Omental fat pad (tissue), 3 donors: ENCODE measurements at regions not wholly inside any gene's neighbourhood (a gene's known extent, or its start where the extent isn't known, plus 50 kb on each side); places are given as distances from the start of the nearest gene placed in this dataset.
A peak's percentile ranks its signal among the peaks of the same experiment; 100 is the strongest.

Experiments
- ATAC-seq: fragments of 150-250 bp; one replicate; pipeline ENCODE4 v1.9.1; 2016; ENCODE audit warnings: mild to moderate bottlenecking, moderate library complexity; ENCODE audit not compliant: low FRiP score
- DNase-seq: peaks from one replicate; pipeline ENCODE4 v3.0.0-alpha.2; 2019; ENCODE audit warnings: low spot score
- TF ChIP-seq, protein P1 (sequence below), 3 donors: fragments of 450-650 bp; IDR thresholded peaks; one replicate each; pipeline ENCODE4 v1.5.1; 2016 to 2017; ENCODE audit warnings: antibody characterized with exemption in 3 of 3, mild to moderate bottlenecking in 3 of 3, moderate library complexity in 2 of 3

DNA sequence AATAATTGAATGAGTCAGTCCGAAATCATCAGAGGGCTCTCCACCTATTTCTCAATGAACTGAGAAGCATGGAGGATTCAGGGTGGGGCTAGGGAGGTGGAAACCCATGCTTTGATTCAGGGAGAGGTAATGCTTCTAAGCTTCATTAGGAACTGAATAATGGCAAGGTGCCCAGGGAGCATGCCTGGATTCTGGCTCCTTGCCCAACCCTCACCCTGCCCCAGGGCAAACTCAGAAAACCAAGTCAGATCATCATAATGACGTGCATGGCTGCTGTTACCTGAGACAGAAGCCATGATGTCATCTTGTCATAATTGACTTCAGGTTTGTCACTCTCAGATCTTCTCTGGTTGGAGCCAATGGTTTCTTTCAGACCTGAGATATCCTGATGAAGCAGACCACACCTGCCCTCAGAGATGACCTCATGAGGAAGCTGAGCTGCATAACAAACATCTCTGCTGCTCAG, 199.6 kb downstream of the SYK start:
- DNase-seq (no peak), ATAC-seq (peak; percentile 74)
- TF ChIP-seq, protein P1, sequence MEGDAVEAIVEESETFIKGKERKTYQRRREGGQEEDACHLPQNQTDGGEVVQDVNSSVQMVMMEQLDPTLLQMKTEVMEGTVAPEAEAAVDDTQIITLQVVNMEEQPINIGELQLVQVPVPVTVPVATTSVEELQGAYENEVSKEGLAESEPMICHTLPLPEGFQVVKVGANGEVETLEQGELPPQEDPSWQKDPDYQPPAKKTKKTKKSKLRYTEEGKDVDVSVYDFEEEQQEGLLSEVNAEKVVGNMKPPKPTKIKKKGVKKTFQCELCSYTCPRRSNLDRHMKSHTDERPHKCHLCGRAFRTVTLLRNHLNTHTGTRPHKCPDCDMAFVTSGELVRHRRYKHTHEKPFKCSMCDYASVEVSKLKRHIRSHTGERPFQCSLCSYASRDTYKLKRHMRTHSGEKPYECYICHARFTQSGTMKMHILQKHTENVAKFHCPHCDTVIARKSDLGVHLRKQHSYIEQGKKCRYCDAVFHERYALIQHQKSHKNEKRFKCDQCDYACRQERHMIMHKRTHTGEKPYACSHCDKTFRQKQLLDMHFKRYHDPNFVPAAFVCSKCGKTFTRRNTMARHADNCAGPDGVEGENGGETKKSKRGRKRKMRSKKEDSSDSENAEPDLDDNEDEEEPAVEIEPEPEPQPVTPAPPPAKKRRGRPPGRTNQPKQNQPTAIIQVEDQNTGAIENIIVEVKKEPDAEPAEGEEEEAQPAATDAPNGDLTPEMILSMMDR (IDR thresholded peaks at IDR 0.05): no peak

DNA sequence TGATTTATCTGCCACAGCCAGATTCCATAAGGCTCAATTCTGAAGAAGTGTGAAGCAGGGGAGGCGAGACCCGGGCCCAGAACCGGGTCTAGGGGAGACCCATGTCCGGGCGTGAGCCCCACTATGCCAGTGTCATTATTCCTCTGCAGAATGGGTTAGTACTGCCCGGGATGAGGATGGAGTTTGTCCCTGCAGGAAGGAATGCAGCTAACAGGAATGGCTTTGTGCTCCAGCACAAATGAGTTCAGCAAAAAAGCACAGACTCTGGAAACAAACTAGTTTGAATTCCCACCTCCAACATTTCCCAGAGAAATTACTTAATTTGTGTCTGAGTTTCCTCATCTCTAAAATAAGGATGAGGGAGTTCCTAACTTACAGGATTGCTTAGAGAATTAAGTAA, 202.9 kb downstream of the SYK start:
- ATAC-seq (no peak), DNase-seq (no peak)
- TF ChIP-seq, protein P1 (IDR thresholded peaks at IDR 0.05): no peak

DNA sequence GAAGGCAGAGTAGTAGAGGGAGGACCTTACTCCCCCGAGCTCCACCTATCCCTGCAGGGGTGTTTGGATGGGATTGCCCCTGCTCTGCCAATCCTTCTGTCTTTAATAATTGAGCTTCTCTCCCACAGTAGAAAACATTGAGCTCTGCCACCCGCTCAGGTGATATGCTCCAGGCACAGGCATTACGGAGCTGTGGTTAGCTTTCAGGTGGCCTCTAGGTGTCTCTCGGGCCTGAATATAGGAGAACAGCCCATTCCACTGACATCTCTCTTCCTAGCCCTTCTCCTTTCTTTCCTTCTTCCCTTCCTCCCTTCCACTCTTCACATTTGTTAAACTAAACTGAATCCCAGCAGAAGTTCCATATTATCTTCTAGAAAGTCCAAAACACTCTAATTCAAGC, 203.4 kb downstream of the SYK start:
- TF ChIP-seq, protein P1 (IDR thresholded peaks at IDR 0.05): no peak
- ATAC-seq (no peak), DNase-seq (no peak)

DNA sequence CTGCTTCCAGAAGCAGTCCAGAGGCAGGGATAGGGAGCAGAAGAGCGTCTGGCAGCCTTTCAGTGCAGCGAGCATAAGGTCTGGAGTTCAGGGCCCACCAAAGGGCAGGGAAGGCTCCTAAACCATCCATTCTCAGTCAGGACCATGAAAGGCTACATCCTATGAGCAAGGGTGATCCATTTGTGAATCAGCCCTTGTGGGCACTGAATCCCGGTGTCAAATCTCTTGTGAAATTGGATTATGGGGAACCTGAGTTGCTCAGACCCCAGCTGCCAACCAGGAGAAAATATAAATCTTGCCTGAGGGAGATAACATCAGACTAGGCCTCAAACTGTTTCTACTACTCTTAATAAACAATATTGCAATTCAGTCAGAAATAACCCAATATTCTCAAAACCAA, 204.4 kb downstream of the SYK start:
- ATAC-seq (no peak), DNase-seq (no peak)
- TF ChIP-seq, protein P1 (IDR thresholded peaks at IDR 0.05): no peak

DNA sequence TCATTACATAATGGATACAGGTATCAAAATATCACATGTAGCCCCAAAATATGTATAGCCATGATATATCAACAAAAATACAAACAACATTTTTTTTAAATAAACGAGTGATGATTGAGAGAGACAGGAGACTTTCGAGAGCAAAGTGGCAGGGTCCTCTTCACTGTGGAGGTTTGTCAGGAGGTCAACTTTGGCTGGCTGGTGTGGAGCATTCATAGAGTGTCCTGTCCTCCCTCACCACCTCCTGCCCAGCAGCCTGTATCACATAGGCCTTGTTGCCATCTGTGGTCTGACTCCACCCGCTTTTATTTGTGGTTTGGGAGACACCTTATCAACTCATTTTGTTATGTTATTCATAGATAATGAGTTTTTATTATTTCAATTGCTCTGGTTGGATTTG, 206.9 kb downstream of the SYK start:
- TF ChIP-seq, protein P1 (IDR thresholded peaks at IDR 0.05): no peak
- DNase-seq (no peak), ATAC-seq (no peak)

DNA sequence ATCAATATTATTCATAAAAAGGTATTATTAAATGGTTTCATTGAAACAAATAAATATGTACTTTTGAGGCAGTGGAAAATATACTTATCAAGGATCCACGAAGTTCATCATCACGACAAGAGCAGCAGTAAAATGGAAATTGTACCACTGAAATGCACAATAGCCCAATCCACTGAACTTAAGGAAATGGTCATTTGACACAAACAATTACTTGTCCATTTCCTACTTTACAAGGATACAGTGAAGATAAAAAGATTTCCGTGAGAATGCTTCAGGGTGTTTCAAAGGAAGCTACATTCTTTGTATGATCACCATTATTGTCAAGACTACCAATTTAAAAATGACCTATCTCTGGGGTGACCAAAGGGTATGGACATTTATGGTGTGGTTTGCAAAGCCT, 210.3 kb downstream of the SYK start:
- TF ChIP-seq, protein P1 (IDR thresholded peaks at IDR 0.05): no peak
- DNase-seq (no peak), ATAC-seq (no peak)

DNA sequence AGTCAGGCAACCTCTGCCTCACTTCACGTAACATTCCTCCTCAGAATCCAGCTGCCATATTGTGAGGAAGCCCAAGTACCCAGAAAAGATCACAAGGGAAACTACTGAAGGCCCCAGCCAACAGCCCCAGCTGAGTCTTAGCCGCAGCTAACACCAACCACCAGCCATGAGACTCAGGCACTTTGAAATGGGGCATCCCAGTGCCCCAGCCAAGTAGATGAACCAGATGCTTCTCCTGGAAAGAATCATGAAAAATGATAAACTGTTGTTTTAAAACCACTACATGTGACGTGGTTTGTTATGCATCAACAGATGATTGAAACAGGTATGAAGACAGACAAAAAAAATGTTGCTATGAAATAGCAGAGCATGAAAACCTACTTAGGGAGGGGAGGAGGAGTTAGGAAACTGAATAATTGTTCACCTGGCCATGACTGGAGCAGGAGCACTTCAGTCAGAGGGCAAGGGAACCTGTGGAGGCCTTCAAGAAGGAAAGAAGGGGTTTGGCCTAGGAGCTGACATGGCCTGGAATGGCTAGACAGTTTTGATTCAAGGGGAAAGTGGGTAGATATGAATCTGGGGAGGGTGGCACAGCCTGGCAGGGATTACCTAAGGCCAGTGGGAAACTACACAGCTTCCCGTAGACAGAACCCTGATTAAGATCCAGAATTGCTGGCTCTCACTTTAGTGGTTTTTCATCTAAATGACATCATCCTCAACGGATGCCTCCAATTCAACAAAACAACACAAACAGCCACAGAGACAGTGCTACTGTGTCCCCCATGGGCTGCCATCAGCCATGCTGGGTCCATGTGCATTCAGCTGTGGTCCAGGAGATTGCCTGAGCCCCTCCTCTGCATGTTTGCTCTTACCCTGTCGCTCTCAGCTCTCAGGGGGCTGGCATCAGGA, 211.6 kb downstream of the SYK start:
- TF ChIP-seq, protein P1 (IDR thresholded peaks at IDR 0.05): no peak
- DNase-seq (no peak), ATAC-seq (no peak)
